IMR-90 (cell line): ENCODE measurements at regions not wholly inside any gene's neighbourhood (a gene's known extent, or its start where the extent isn't known, plus 50 kb on each side); places are given as distances from the start of the nearest gene placed in this dataset.

ENCODE experiments used
- ATAC-seq: fragments of 200-7000 bp; cut with Tn5 transposase; 2 replicates; pipeline ENCODE4 v1.9.1; 2020; ENCODE audit warnings: low read depth, mild to moderate bottlenecking, moderate library complexity
- BruUV-seq: library from RNA; stranded (reverse); fragments of 400-500 nt; replicated peaks from 2 replicates; lab custom pipeline; 2021; lab: Mats Ljungman, UMichigan
- CTCF ChIA-PET: fragments of 300-600 bp; formaldehyde crosslinking; extraction: SDS; loops from one replicate; lab custom pipeline; 2021; ENCODE audit warnings: antibody characterized with exemption; lab: Yijun Ruan, JAX
- POLR2A ChIA-PET: fragments of 300-600 bp; sonication (Branson Sonifier 250); formaldehyde crosslinking; loops from one replicate; lab custom pipeline; 2022; ENCODE audit warnings: antibody characterized with exemption; ENCODE audit not compliant: unreplicated experiment; lab: Charles Lee
- DNase-seq: peaks from one replicate; pipeline ENCODE4 v3.0.0; 2013
- H2AFZ ChIP-seq: replicated peaks from 2 replicates; pipeline ENCODE3; 2013; ENCODE audit warnings: low read length, mild to moderate bottlenecking; ENCODE audit not compliant: poor library complexity
- H2AK5ac ChIP-seq: 2 replicates; pipeline ENCODE4 v1.6.1; 2013; ENCODE audit warnings: low read depth, low read length, inconsistent platforms
- H2AK9ac ChIP-seq: replicated peaks from 2 replicates; pipeline ENCODE3; 2013; ENCODE audit warnings: mild to moderate bottlenecking, low read depth, low read length, moderate library complexity; ENCODE audit not compliant: poor library complexity
- H2BK120ac ChIP-seq: 2 replicates; pipeline ENCODE4 v1.6.1; 2013; ENCODE audit warnings: low read depth, low read length, inconsistent platforms
- H2BK15ac ChIP-seq: 3 replicates; pipeline ENCODE4 v1.6.1; 2013; ENCODE audit warnings: low read depth, low read length, inconsistent platforms
- H2BK20ac ChIP-seq: 2 replicates; pipeline ENCODE4 v1.6.1; 2013; ENCODE audit warnings: low read depth, mild to moderate bottlenecking, inconsistent platforms, low read length, moderate library complexity
- H2BK5ac ChIP-seq: 2 replicates; pipeline ENCODE4 v1.6.1; 2013; ENCODE audit warnings: mild to moderate bottlenecking, low read depth, low read length, inconsistent platforms; ENCODE audit not compliant: poor library complexity, severe bottlenecking
- H3K14ac ChIP-seq: replicated peaks from 2 replicates; pipeline ENCODE4 v1.6.1; 2013; ENCODE audit warnings: low read depth, low read length, inconsistent platforms
- H3K18ac ChIP-seq: 2 replicates; pipeline ENCODE4 v1.6.1; 2013; ENCODE audit warnings: low read depth, low read length, control low read depth
- H3K23ac ChIP-seq: 2 replicates; pipeline ENCODE4 v1.6.1; 2013; ENCODE audit warnings: low read depth, low read length, inconsistent platforms
- H3K27ac ChIP-seq: 2 replicates; pipeline ENCODE4 v1.5.1; 2013; ENCODE audit warnings: mild to moderate bottlenecking, control low read depth, low read length; ENCODE audit not compliant: insufficient read depth
- H3K27me3 ChIP-seq: 2 replicates; pipeline ENCODE4 v1.6.1; 2013; ENCODE audit warnings: low read length; ENCODE audit not compliant: control insufficient read depth, insufficient read depth
- H3K36me3 ChIP-seq: 2 replicates; pipeline ENCODE4 v1.6.1; 2013; ENCODE audit warnings: low read length, mixed read lengths; ENCODE audit not compliant: control insufficient read depth, insufficient read depth
- H3K4ac ChIP-seq: 2 replicates; pipeline ENCODE4 v1.6.1; 2013; ENCODE audit warnings: low read depth, low read length, inconsistent platforms
- H3K4me1 ChIP-seq: 2 replicates; pipeline ENCODE4 v1.6.1; 2013; ENCODE audit warnings: low read length, mixed read lengths; ENCODE audit not compliant: control insufficient read depth, insufficient read depth
- H3K4me2 ChIP-seq: 2 replicates; pipeline ENCODE4 v1.6.1; 2013; ENCODE audit warnings: low read depth, mild to moderate bottlenecking, control low read depth, low read length, moderate library complexity
- H3K4me3 ChIP-seq: 2 replicates; pipeline ENCODE4 v1.5.1; 2013; ENCODE audit warnings: low read depth, mild to moderate bottlenecking, control low read depth, low read length, moderate library complexity; ENCODE audit not compliant: insufficient read depth
- H3K56ac ChIP-seq: 2 replicates; pipeline ENCODE4 v1.6.1; 2013; ENCODE audit warnings: low read length, inconsistent platforms; ENCODE audit not compliant: insufficient read depth; ENCODE audit errors: extremely low read depth
- H3K79me1 ChIP-seq, 2 experiments: 2 replicates each; pipeline ENCODE4 v1.6.1; 2013; ENCODE audit warnings: low read length in 2 of 2, inconsistent platforms in 1 of 2, low read depth in 1 of 2
- H3K9ac ChIP-seq: 2 replicates; pipeline ENCODE4 v1.6.1; 2013; ENCODE audit warnings: low read depth, low read length, control low read depth
- H3K9me1 ChIP-seq: 2 replicates; pipeline ENCODE4 v1.6.1; 2013; ENCODE audit warnings: low read length, inconsistent platforms; ENCODE audit not compliant: insufficient read depth
- H3K9me3 ChIP-seq: 2 replicates; pipeline ENCODE4 v1.6.1; 2013; ENCODE audit warnings: low read length; ENCODE audit not compliant: control insufficient read depth, insufficient read depth
- H4K20me1 ChIP-seq: 2 replicates; pipeline ENCODE4 v1.6.1; 2013; ENCODE audit warnings: low read length, inconsistent platforms; ENCODE audit not compliant: insufficient read depth
- H4K5ac ChIP-seq: 2 replicates; pipeline ENCODE4 v1.6.1; 2013; ENCODE audit warnings: mild to moderate bottlenecking, low read depth, low read length, control low read depth
- H4K8ac ChIP-seq, 2 experiments: 2 replicates each; pipeline ENCODE4 v1.6.1; 2013; ENCODE audit warnings: low read depth in 2 of 2, low read length in 2 of 2, control low read depth in 1 of 2, inconsistent platforms in 1 of 2
- H4K91ac ChIP-seq: 2 replicates; pipeline ENCODE4 v1.6.1; 2013; ENCODE audit warnings: low read depth, low read length, inconsistent platforms; ENCODE audit not compliant: insufficient read depth
- BHLHE40 ChIP-seq: fragments of 150-350 bp; IDR thresholded peaks from 2 replicates; pipeline ENCODE4 v1.6.1; 2016; ENCODE audit warnings: mild to moderate bottlenecking, low read depth, low read length
- CHD1 ChIP-seq: IDR thresholded peaks from 2 replicates; pipeline ENCODE4 v1.6.1; 2012; ENCODE audit warnings: low read depth, low read length, improper control_type of control experiment
- MAFK ChIP-seq: IDR thresholded peaks from 2 replicates; pipeline ENCODE4 v1.6.1; 2012; ENCODE audit warnings: low read depth, low read length, improper control_type of control experiment
- NFE2L2 ChIP-seq: fragments of 150-350 bp; IDR thresholded peaks from 2 replicates; pipeline ENCODE4 v1.6.1; 2016; ENCODE audit warnings: low read depth, mild to moderate bottlenecking, low read length
- POLR2A ChIP-seq: IDR thresholded peaks from 2 replicates; pipeline ENCODE4 v1.6.1; 2012; ENCODE audit warnings: mild to moderate bottlenecking, low read depth, low read length
- RAD21 ChIP-seq: IDR thresholded peaks from 2 replicates; pipeline ENCODE4 v1.6.1; 2012; ENCODE audit warnings: low read length, improper control_type of control experiment
- RFX5 ChIP-seq: IDR thresholded peaks from 2 replicates; pipeline ENCODE4 v1.8.0; 2012; ENCODE audit warnings: low read depth, mild to moderate bottlenecking, low read length, moderate library complexity
- WGBS, 2 experiments: methylation state at CpG; one replicate each; pipeline versions ENCODE4 v1.1.5 to v1.1.7; 2013; ENCODE audit warnings: missing lambda C conversion rate in 2 of 2; ENCODE audit not compliant: insufficient read length in 1 of 2; ENCODE audit errors: extremely low coverage in 2 of 2; 5-methylcytosine and 5-hydroxymethylcytosine counted together
- dilution Hi-C: fragments of 300-500 bp; cut with HindIII; formaldehyde crosslinking; loops from one replicate; pipeline ENCODE4 v1.14.3; 2018; ENCODE audit warnings: low sequenced_read_pairs; ENCODE audit not compliant: unreplicated experiment
- in situ Hi-C: fragments of 300-500 bp; cut with MboI; formaldehyde crosslinking; loops from 3 replicates; pipeline ENCODE4 v1.14.3; 2019; ENCODE audit warnings: low sequenced_read_pairs, inconsistent platforms, mixed read lengths
- intact Hi-C: fragments of 100-400 bp; cut with micrococcal nuclease; formaldehyde crosslinking; loops from 2 replicates; pipeline ENCODE4 v1.10.0; 2022
- TF ChIP-seq, protein P1 (sequence below): fragments of 150-350 bp; IDR thresholded peaks from 2 replicates; pipeline ENCODE4 v1.6.1; 2016; ENCODE audit warnings: low read depth, mild to moderate bottlenecking, low read length, moderate library complexity, borderline replicate concordance
- TF ChIP-seq, protein P2 (sequence below): fragments of 150-350 bp; IDR thresholded peaks from 2 replicates; pipeline ENCODE4 v1.6.1; 2017; ENCODE audit warnings: mild to moderate bottlenecking, antibody characterized with exemption, low read length, low read depth

DNA sequence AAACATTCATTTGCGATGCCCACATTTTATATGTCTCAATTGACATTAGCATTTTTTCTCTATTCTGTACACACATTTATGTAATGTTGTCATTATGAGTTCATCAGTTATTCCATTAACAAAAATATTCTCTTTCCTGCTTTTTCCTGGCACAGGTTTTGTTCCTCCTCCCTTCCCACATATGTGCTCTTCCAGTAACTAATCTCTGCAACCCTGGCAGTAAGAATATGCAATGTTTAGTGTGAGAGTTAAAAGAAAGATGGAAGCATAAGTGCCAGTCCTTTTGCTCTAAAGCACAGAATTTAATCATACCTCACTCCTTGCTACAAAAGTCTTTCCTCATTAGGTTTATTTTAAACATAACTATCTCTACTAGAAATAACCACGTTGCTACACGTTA, 155.8 kb upstream of the ERBB4 start:
- no peak overlapping the region for H3K14ac ChIP-seq
- no peak overlapping the region for H2BK15ac ChIP-seq
- H2AK9ac ChIP-seq = no peak overlapping the region
- H4K5ac ChIP-seq = no peak overlapping the region
- TF ChIP-seq MAFK = no peak
- TF ChIP-seq, protein P1, sequence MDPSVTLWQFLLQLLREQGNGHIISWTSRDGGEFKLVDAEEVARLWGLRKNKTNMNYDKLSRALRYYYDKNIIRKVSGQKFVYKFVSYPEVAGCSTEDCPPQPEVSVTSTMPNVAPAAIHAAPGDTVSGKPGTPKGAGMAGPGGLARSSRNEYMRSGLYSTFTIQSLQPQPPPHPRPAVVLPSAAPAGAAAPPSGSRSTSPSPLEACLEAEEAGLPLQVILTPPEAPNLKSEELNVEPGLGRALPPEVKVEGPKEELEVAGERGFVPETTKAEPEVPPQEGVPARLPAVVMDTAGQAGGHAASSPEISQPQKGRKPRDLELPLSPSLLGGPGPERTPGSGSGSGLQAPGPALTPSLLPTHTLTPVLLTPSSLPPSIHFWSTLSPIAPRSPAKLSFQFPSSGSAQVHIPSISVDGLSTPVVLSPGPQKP = no peak
- no peak for TF ChIP-seq CHD1
- no peak for TF ChIP-seq NFE2L2
- no peak for TF ChIP-seq BHLHE40
- TF ChIP-seq POLR2A = no peak
- no peak for TF ChIP-seq RFX5
- TF ChIP-seq, protein P2, sequence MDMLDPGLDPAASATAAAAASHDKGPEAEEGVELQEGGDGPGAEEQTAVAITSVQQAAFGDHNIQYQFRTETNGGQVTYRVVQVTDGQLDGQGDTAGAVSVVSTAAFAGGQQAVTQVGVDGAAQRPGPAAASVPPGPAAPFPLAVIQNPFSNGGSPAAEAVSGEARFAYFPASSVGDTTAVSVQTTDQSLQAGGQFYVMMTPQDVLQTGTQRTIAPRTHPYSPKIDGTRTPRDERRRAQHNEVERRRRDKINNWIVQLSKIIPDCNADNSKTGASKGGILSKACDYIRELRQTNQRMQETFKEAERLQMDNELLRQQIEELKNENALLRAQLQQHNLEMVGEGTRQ = no peak
- TF ChIP-seq RAD21 = no peak
- no peaks in the 10 kb centered on the region for H3K36me3 ChIP-seq
- ATAC-seq (no peak), DNase-seq (no peak)
- no peak overlapping the region for H3K23ac ChIP-seq
- 0 out of 2 replicates have a peak, but pooled peaks cover 1% of the 10 kb centered on the region for H3K4me1 ChIP-seq
- no peak overlapping the region for H2AFZ ChIP-seq
- H3K9me3 ChIP-seq = no peaks in the 10 kb centered on the region
- ChIA-PET POLR2A (no interaction called here), CTCF (no interaction called here)
- H3K27me3 ChIP-seq = no peaks in the 10 kb centered on the region
- BruUV-seq = no TSS peak
- no peak overlapping the region for H3K27ac ChIP-seq
- H3K9ac ChIP-seq = no peak overlapping the region
- no peaks in the 10 kb centered on the region for H4K20me1 ChIP-seq
- no CpG with 5 or more reads among the region's 3 CpGs for WGBS, 2 experiments
- no peaks in the 10 kb centered on the region for H3K9me1 ChIP-seq
- no peak overlapping the region for H4K91ac ChIP-seq
- H3K4me3 ChIP-seq = no peak overlapping the region
- in situ Hi-C loops (no loop called here), dilution Hi-C loops (no loop called here), intact Hi-C loops (no loop called here)
- no peak overlapping the region for H3K18ac ChIP-seq
- no peak overlapping the region for H2BK120ac ChIP-seq
- H3K79me1 ChIP-seq = no peaks in the 10 kb centered on the region
- H3K4ac ChIP-seq = no peak overlapping the region
- H2BK5ac ChIP-seq = no peak overlapping the region
- H2BK20ac ChIP-seq = no peak overlapping the region
- no peak overlapping the region for H3K56ac ChIP-seq
- H2AK5ac ChIP-seq = no peak overlapping the region
- H3K4me2 ChIP-seq = no peak overlapping the region
- H4K8ac ChIP-seq = no peak overlapping the region
